KBM-7 (cell line): ENCODE measurements at regions not wholly inside any gene's neighbourhood (a gene's known extent, or its start where the extent isn't known, plus 50 kb on each side); places are given as distances from the start of the nearest gene placed in this dataset.
A peak's percentile ranks its signal among the peaks of the same experiment; 100 is the strongest.
"Not testable (repeated sequence)": the region's sequence is repeated elsewhere in the genome, so short reads cannot be mapped to it uniquely, and the experiment has no call there.

Experiments used
- DNase-seq: peaks from one replicate; pipeline ENCODE4 v3.0.0-alpha.2; 2015
- in situ Hi-C: fragments of 300-500 bp; cut with MboI; formaldehyde crosslinking; loops from 2 replicates; pipeline ENCODE4 v1.14.3; 2020; ENCODE audit warnings: low sequenced_read_pairs, low pct_unique_long_range_greater_than_20kb, mixed read lengths

- in situ Hi-C loops, DNase-seq: not testable (repeated sequence)
These were observed 126.0 kb upstream of the PTPRG start for GRCh38 chr3:61435361-61435760.

DNA sequence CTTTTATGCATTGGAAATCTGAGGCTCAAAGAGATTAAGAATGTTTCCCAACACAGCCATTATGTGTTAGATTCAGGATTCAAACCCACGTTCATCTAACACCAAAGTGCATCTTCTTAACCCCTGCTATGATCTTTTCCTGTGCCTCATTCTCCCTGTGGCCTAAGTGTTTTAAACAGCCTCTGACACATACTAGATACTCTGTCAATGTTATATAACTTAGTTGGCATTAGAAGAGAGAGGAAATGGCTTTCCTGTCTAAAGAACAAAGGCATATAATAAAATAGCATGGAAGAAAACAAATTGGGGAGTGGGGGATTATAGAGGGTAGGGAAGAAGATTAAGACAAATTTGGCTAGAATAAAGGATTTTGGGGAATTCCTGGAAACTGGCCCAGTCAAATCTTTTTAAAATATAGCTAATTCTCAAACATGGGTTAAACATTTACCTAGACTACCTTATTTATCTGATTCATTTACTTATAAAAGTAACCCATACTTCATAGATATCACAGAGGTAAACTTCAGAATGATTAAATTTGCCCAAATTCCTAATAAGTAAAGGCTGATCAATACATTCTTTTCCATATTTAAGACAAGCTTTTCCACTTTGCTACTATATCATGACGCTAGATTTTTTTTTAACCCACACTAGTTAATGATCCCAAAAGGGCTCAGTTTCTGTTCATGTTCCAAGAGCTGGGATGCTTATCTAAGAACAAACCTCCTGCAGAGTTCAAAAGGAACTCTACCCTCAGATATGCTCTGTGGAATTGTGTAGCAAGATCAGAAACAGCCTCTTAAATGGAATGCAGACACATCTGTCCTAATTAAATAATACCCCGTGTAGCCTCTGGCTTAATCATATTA lies 122.9 kb upstream of the PTPRG start:
- in situ Hi-C loops, result no loop called here
- DNase-seq, result no peak

DNA sequence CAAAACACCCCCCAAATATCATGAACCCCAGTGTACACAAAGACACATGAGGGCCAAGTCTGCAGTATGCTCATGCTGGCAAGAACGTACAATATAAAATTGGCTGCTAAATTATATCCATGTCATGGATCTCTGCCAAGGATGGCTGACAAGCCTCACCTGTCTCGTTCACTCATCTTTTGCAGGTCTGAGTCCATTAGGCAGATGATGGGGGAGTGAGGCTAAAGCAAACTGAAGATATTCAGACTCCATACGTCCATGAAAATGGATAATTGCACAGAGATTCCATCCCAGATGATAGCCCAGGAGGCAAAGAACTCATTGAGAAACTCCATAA lies 122.3 kb upstream of the PTPRG start:
- DNase-seq, result no peak
- in situ Hi-C loops, result no loop called here

DNA sequence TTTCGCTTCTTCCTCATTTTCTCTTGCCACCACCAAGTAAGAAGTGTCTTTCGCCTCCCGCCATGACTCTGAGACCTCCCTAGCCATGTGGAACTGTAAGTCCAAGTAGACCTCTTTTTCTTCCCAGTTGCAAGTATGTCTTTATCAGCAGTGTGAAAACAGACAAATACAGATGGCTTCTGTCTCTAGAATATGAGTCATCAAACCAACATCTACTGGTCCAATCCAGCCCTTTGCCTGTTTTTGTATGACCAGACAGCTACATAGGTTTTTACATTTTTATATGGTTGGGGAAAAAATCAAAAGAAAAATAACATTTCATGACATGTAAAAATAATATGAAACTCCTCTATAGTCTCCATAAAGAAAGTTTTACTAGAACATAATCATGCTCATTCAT lies 118.7 kb upstream of the PTPRG start:
- no peak for DNase-seq
- in situ Hi-C loops, result no loop called here

DNA sequence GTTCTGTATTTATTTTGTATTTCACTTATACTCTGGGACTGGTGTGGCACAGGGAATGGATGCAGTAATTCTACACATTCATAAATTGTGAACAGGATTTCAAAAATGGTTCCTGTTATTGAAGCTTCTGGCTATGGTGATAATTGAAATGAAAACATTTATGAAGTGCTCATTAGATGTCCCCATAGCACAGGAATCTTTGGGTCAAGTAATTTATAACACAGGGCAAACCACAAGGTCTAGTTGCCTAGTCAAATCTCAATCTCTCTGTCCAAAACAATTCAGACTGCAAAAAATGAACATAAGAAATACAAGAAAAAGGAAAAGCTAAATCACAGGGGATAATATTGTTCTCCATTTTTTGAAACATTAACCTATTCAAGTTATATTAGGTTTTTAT lies 117.5 kb upstream of the PTPRG start:
- DNase-seq, result no peak
- in situ Hi-C loops, result no loop called here

- DNase-seq, result no peak
- in situ Hi-C loops, result no loop called here
These were observed 116.6 kb upstream of the PTPRG start for GRCh38 chr3:61444782-61445181.

GRCh38 chr3:61445924-61446323 lies 115.4 kb upstream of the PTPRG start:
- no peak for DNase-seq
- in situ Hi-C loops, result no loop called here

- in situ Hi-C loops, result no loop called here
- DNase-seq, result no peak
These were observed 115.0 kb upstream of the PTPRG start for GRCh38 chr3:61446341-61446740.

GRCh38 chr3:61448378-61448777 lies 113.0 kb upstream of the PTPRG start:
- DNase-seq, result no peak
- in situ Hi-C loops, result no loop called here

DNA sequence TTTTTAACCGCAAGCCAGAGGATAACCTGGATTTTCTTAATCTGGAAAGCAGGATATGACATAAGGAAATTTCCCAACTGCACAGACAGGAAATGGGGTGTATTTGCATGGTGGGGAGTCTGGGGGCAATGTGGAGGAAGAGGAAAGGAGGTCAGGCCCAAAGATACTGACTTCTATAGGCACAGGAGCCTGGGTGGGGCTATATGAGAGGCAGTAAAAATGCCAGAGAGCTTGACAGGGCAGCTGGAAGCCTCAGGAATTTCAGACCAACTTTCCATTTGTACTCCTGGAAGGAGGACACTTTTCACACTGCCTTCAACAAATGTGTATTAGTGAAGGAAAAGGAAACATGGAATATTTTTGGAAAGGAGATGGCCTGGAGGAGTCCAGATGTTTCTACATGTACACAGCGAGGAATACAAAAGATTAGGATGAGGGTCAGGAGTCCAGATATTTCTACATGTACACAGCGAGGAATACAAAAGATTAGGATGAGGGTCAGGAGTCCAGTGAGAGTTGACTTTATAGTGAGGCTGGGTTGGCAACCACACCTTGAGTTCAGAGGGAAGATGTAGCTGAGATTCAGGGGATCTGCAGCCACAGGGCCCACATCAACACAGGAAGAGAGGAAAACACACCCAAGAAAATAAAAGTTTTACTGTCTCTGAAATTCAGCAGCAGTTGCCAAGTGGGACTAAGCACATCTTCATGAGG lies 111.9 kb upstream of the PTPRG start:
- no peak for DNase-seq

GRCh38 chr3:61450866-61451265 lies 110.5 kb upstream of the PTPRG start:
- in situ Hi-C loops, result no loop called here
- no peak for DNase-seq

More for the DNA sequence above, 111.9 kb upstream of the PTPRG start:
- in situ Hi-C loops, result no loop called here

GRCh38 chr3:61451841-61452240 lies 109.5 kb upstream of the PTPRG start:
- in situ Hi-C loops, result no loop called here
- DNase-seq, result no peak

GRCh38 chr3:61452535-61453090 lies 108.8 kb upstream of the PTPRG start:
- in situ Hi-C loops, result no loop called here
- no peak for DNase-seq

DNA sequence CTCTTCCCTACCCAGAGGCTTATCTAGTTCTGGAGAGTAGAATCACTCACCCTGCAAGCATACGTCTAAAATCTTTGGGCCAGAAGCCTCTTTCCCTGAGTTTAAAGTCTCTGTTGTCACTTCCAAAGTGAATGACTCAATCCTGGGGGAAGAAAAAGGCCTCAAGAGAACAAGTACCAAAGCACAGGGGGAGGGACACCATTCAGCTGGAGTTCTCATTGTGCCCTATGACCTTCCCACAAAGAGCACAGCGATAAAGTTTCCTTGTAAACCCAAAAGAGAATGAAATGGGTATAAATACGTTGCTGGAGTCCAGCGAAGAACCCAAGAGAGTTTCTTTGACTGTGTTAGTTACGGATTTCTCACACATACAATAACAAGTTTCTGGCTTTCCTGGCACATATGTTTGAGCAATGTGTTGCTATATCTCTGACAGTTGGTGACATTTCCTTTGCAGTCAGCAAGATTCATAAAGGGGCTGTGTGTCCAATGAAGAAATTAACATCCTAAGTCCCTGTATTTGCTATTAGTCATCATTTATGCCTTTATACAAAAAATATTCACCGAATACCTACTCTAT lies 107.3 kb upstream of the PTPRG start:
- DNase-seq, result no peak
- in situ Hi-C loops, result no loop called here

GRCh38 chr3:61454801-61455200 lies 106.6 kb upstream of the PTPRG start:
- in situ Hi-C loops, result no loop called here

DNA sequence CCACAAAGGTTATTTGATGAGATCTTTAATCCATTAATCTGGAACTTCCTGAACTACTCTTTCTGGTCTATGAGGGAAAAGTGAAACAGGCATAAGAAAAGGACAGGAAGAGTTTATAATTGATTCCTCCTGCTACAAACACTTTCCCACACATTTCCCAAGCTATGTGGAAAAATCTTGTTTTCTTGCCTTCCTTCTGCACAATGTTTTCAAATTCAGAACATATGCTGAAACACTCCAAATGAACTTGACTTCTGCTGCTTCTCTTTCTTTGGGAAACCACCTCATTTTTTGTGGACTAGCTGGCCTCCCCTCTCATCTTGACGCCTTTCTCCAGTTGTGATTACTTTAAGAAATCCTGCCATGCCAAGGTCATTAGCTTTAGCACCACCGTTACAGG lies 100.7 kb upstream of the PTPRG start:
- in situ Hi-C loops, result no loop called here
- no peak for DNase-seq

More at GRCh38 chr3:61454801-61455200, 106.6 kb upstream of the PTPRG start:
- no peak for DNase-seq

GRCh38 chr3:61463191-61463590 lies 98.2 kb upstream of the PTPRG start:
- no peak for DNase-seq
- in situ Hi-C loops, result no loop called here

- in situ Hi-C loops, result no loop called here
- DNase-seq, result no peak
These were observed 96.7 kb upstream of the PTPRG start for GRCh38 chr3:61464518-61465140.

DNA sequence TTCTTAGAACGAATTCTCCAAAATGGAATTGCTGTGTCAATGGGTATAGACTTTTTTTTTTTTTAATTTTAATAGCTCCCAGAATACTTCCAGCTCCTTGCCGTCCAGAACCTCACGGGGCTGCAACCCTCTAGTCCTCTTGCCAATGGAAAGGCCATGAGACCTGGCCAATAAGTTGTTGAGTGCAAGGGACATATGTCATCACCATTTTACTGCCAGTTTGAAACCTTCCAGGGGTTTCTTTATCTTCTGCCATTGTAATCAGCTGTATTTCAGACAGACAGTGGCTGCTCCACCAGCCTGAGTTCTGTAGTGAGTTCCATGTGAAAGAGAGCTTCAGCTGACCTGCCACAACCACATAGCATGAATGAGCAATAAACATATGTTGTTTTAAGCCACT lies 95.0 kb upstream of the PTPRG start:
- no peak for DNase-seq
- in situ Hi-C loops, result no loop called here

DNA sequence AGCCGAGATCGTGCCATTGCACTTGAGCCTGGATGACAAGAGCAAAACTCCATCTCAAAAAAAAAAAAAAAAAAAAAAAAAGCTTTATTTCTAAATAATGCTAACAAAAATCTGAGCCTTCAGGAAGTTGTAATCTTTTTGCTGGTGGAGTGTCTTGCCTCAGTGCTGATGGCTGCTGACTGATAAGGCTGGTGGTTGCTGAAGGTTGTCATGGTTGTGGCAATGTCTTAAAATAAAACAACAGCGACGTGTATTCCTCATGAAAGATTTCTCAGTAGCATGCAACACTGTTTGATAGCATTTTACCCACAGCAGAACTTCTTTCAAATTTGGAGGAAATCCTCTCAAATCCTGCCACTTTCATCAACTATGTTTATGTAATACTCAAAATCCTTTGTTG lies 77.4 kb upstream of the PTPRG start:
- in situ Hi-C loops, result no loop called here
- peak; percentile 3 for DNase-seq
